ENCODE measurements at regions not wholly inside any gene's neighbourhood (a gene's known extent, or its start where the extent isn't known, plus 50 kb on each side); places are given as distances from the start of the nearest gene placed in this dataset.

DNA sequence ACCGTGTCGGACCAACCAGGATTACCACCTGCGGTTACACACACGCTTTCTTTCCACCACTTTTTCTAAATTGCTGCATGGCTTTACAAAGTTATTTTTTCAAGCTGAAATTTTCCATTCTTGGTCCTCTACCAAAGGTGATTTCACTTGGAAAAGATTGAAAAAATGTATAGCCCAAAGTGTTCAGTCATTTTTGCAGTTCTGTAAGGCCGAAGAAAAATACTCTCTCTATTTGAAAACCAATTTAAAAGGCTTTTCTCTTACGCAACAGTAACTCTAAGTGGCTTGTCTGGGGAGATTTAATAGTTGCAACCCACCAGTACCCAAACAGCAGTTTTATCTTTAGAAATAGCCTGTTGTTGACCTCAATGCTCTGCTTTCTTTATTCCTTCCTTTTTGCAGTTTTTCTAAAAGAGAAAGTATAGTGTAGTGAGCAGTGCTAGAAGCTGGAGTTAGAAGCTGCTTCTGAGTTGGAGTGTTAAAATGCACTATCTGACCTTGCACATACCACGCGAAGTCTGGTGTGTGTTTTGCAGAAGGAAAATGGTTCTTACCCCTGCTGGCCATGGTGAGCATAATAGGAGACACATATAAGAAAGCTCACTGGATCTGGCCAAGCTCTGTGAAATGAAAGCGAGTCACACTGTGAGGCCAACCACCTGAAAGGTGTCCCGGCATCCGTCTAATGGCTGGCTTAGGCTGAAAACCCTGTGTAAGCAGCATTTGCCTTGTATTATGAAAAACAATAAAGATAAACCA is 201.0 kb upstream of the ADRA1D start:
- no peak for TF ChIP-seq POLR2A (IDR thresholded peaks at IDR 0.05)
- TF ChIP-seq, protein P1, sequence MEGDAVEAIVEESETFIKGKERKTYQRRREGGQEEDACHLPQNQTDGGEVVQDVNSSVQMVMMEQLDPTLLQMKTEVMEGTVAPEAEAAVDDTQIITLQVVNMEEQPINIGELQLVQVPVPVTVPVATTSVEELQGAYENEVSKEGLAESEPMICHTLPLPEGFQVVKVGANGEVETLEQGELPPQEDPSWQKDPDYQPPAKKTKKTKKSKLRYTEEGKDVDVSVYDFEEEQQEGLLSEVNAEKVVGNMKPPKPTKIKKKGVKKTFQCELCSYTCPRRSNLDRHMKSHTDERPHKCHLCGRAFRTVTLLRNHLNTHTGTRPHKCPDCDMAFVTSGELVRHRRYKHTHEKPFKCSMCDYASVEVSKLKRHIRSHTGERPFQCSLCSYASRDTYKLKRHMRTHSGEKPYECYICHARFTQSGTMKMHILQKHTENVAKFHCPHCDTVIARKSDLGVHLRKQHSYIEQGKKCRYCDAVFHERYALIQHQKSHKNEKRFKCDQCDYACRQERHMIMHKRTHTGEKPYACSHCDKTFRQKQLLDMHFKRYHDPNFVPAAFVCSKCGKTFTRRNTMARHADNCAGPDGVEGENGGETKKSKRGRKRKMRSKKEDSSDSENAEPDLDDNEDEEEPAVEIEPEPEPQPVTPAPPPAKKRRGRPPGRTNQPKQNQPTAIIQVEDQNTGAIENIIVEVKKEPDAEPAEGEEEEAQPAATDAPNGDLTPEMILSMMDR (IDR thresholded peaks at IDR 0.05 in 4 of 5, conservative IDR thresholded peaks at IDR 0.05 in 1 of 5), result no peak

Measured in gastrocnemius medialis (tissue), 4 donors.